GM12891 (cell line): ENCODE measurements at regions not wholly inside any gene's neighbourhood (a gene's known extent, or its start where the extent isn't known, plus 50 kb on each side); places are given as distances from the start of the nearest gene placed in this dataset.

Experiments used
- POLR2A ChIP-seq: IDR thresholded peaks from 2 replicates; pipeline ENCODE4 v1.6.1; 2011; ENCODE audit warnings: low read depth, low read length, control low read depth
- POLR2AphosphoS5 ChIP-seq: IDR thresholded peaks from 2 replicates; pipeline ENCODE4 v1.6.1; 2011; ENCODE audit warnings: low read depth, low read length, control low read depth

- TF ChIP-seq POLR2AphosphoS5 = no peak
- no peak for TF ChIP-seq POLR2A
Observed at GRCh38 chr4:181166742-181167399, 1076.3 kb upstream of the TENM3 start.
